CD4-positive, alpha-beta T cell (primary cell): ENCODE measurements at regions not wholly inside any gene's neighbourhood (a gene's known extent, or its start where the extent isn't known, plus 50 kb on each side); places are given as distances from the start of the nearest gene placed in this dataset.

Source experiments
- ATAC-seq: fragments of 200-7000 bp; cut with Tn5 transposase; one replicate; pipeline ENCODE4 v1.10.0; 2022; ENCODE audit warnings: mild to moderate bottlenecking; ENCODE audit not compliant: poor library complexity
- CTCF ChIA-PET: fragments of 350-600 bp; sonication (Branson Sonifier 250); formaldehyde crosslinking; loops from one replicate; lab custom pipeline; 2021; ENCODE audit warnings: antibody characterized with exemption, inconsistent platforms; lab: Charles Lee
- POLR2A ChIA-PET: fragments of 350-600 bp; sonication (Branson Sonifier 250); formaldehyde crosslinking; loops from one replicate; lab custom pipeline; 2021; ENCODE audit warnings: antibody characterized with exemption, inconsistent platforms; lab: Charles Lee
- DNase-seq, 14 experiments: peaks; one replicate each; pipeline ENCODE4 v3.0.0-alpha.2; 2013 to 2020; ENCODE audit warnings: mixed read lengths in 2 of 14
- H3K27ac ChIP-seq, 2 donors: one replicate each; pipeline versions ENCODE4 v1.5.1 to v1.7.0; 2013; ENCODE audit warnings: low read length in 2 of 2, low read depth in 1 of 2, mild to moderate bottlenecking in 1 of 2
- H3K27me3 ChIP-seq, 2 experiments: 1 replicate in 1 of 2; 2 replicates in 1 of 2; pipeline versions ENCODE4 v1.6.1 to v1.7.0; 2013; ENCODE audit warnings: low read length in 2 of 2, control low read depth in 1 of 2, mild to moderate bottlenecking in 1 of 2, moderate library complexity in 1 of 2; ENCODE audit not compliant: insufficient read depth in 2 of 2, control insufficient read depth in 1 of 2
- H3K36me3 ChIP-seq: one replicate; pipeline ENCODE4 v1.6.1; 2013; ENCODE audit warnings: low read length, control low read depth; ENCODE audit not compliant: insufficient read depth
- H3K4me1 ChIP-seq: one replicate; pipeline ENCODE4 v1.6.1; 2013; ENCODE audit warnings: low read length, control low read depth; ENCODE audit not compliant: insufficient read depth
- H3K4me3 ChIP-seq: one replicate; pipeline ENCODE4 v1.5.1; 2013; ENCODE audit warnings: mild to moderate bottlenecking, low read length, moderate library complexity
- H3K9me3 ChIP-seq, 2 experiments: 1 replicate in 1 of 2; 2 replicates in 1 of 2; pipeline versions ENCODE4 v1.6.1 to v1.7.0; 2013; ENCODE audit warnings: low read length in 2 of 2, mild to moderate bottlenecking in 2 of 2, control low read depth in 1 of 2, moderate library complexity in 1 of 2; ENCODE audit not compliant: control insufficient read depth in 1 of 2, insufficient read depth in 1 of 2
- H3K27ac Mint-ChIP-seq: one replicate; pipeline ENCODE4 v1.8.0; 2020; ENCODE audit warnings: mixed read lengths
- H3K27me3 Mint-ChIP-seq: one replicate; pipeline ENCODE4 v1.8.0; 2021; ENCODE audit warnings: mixed read lengths
- H3K36me3 Mint-ChIP-seq: one replicate; pipeline ENCODE4 v1.8.0; 2021; ENCODE audit warnings: low read depth, mixed read lengths
- H3K4me1 Mint-ChIP-seq: one replicate; pipeline ENCODE4 v1.8.0; 2021; ENCODE audit warnings: low read depth, mixed read lengths
- H3K4me3 Mint-ChIP-seq: one replicate; pipeline ENCODE4 v1.8.0; 2020; ENCODE audit warnings: mild to moderate bottlenecking, mixed read lengths
- H3K9me3 Mint-ChIP-seq: one replicate; pipeline ENCODE4 v1.8.0; 2020; ENCODE audit warnings: mixed read lengths
- intact Hi-C, 2 experiments: fragments of 100-400 bp; cut with DNase I in 1 of 2; cut with micrococcal nuclease in 1 of 2; formaldehyde crosslinking; loops; one replicate each; pipeline versions ENCODE4 v1.15.1 to v1.9.0; 2023 to 2025; cut with DNase I, micrococcal nuclease
- TF ChIP-seq, protein P1 (sequence below): fragments of 200-600 bp; IDR thresholded peaks from one replicate; pipeline ENCODE4 v1.8.0; 2022; ENCODE audit warnings: antibody characterized with exemption, mild to moderate bottlenecking

DNA sequence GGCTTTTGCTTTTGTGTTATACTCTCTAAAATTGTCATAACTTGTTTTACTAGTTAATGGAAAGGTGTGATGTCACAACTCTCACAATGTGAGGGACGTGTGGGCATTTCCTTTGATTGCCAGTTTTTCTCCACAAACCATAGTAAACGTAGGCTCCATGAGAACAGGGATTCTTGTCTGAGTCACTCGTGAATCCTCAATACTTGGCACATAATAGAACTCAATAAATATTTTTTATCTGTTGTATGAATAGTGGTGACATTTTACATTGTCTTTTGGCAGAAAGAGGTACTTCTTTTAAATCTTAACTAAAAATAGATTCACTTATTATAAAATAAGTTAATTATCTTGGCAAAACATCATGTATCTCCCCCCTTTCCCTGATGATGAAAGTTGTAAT lies 69.0 kb upstream of the CNKSR3 start:
- no peaks in the 10 kb centered on the region for H3K27me3 ChIP-seq
- POLR2A ChIA-PET = no interaction called here
- H3K27me3 Mint-ChIP-seq = no peaks in the 10 kb centered on the region
- no peaks in the 10 kb centered on the region for H3K36me3 Mint-ChIP-seq
- no peak overlapping the region for H3K27ac ChIP-seq
- no peaks in the 10 kb centered on the region for H3K9me3 Mint-ChIP-seq
- CTCF ChIA-PET = no interaction called here
- no peak for ATAC-seq
- no peaks in the 10 kb centered on the region for H3K9me3 ChIP-seq
- DNase-seq = no peak
- intact Hi-C loops = no loop called here
- TF ChIP-seq, protein P1, sequence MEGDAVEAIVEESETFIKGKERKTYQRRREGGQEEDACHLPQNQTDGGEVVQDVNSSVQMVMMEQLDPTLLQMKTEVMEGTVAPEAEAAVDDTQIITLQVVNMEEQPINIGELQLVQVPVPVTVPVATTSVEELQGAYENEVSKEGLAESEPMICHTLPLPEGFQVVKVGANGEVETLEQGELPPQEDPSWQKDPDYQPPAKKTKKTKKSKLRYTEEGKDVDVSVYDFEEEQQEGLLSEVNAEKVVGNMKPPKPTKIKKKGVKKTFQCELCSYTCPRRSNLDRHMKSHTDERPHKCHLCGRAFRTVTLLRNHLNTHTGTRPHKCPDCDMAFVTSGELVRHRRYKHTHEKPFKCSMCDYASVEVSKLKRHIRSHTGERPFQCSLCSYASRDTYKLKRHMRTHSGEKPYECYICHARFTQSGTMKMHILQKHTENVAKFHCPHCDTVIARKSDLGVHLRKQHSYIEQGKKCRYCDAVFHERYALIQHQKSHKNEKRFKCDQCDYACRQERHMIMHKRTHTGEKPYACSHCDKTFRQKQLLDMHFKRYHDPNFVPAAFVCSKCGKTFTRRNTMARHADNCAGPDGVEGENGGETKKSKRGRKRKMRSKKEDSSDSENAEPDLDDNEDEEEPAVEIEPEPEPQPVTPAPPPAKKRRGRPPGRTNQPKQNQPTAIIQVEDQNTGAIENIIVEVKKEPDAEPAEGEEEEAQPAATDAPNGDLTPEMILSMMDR = no peak
- no peaks in the 10 kb centered on the region for H3K4me1 Mint-ChIP-seq
- no peak overlapping the region for H3K27ac Mint-ChIP-seq
- H3K4me3 ChIP-seq = no peak overlapping the region
- H3K4me3 Mint-ChIP-seq = no peak overlapping the region
- no peaks in the 10 kb centered on the region for H3K36me3 ChIP-seq
- H3K4me1 ChIP-seq = no peaks in the 10 kb centered on the region

DNA sequence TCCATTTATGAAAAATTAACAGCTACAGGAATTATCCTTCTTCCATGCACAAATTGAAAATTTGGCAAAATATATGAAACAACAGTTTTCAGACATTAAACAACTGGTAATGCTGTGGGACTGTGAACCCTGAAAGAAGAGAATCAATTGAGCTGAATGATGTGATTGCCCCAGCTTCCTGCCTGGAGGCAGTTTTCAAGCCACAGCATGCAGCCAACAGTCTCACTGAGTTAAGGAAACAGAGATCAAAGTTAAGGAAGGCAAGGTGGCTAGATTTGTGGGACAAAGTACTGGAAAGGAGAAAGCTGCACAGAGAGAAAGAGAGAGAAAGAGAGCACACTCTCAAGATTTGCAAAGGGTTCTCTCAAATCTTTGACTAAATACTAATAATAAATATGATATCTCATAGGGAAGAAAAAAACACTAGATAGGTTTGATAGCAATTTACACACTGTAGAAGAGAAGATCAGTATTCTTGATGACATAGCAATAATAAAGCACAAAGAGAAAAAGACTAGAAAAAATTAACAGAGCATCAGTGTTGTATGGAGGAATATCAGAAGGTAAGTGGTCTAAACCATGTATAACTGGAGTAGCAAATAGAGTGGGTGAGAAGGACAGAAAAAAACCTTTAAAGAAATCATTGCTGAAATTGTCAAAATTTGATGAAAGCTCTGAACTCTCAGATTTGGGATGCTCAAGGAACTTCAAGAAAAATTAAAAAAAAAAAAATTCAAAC lies 70.1 kb upstream of the CNKSR3 start:
- ATAC-seq (no peak), DNase-seq (no peak)
- Mint-ChIP-seq H3K9me3 (no peaks in the 10 kb centered on the region), H3K27ac (no peak overlapping the region), H3K4me1 (no peaks in the 10 kb centered on the region), H3K27me3 (no peaks in the 10 kb centered on the region), H3K4me3 (no peak overlapping the region), H3K36me3 (no peaks in the 10 kb centered on the region)
- no peaks in the 10 kb centered on the region for H3K4me1 ChIP-seq
- intact Hi-C loops = no loop called here
- H3K9me3 ChIP-seq = no peaks in the 10 kb centered on the region
- H3K27ac ChIP-seq = no peak overlapping the region
- no peaks in the 10 kb centered on the region for H3K27me3 ChIP-seq
- TF ChIP-seq, protein P1 = no peak
- CTCF ChIA-PET = no interaction called here
- H3K36me3 ChIP-seq = no peaks in the 10 kb centered on the region
- POLR2A ChIA-PET = no interaction called here
- H3K4me3 ChIP-seq = no peak overlapping the region

DNA sequence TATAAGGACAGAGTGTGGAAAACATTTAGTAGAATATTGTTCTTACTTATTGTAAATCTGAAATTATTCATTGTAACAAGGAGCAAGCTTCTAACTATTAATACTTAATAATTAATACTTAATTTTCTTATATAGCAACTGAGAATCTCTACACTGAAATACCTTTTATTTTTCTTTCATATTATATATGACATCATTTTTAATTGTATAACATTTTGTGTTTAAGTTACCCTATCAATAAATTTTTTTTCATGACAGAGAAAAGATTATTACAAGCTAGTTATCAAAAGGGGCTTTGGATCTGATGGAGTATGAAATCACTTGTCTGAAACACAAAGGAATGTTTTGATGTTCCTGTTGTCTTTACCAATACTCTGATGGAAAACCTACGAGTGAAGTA lies 72.2 kb upstream of the CNKSR3 start:
- Histone ChIP-seq H3K27ac (no peak overlapping the region), H3K36me3 (no peaks in the 10 kb centered on the region), H3K9me3 (no peaks in the 10 kb centered on the region), H3K4me1 (no peaks in the 10 kb centered on the region), H3K4me3 (no peak overlapping the region), H3K27me3 (no peaks in the 10 kb centered on the region)
- Mint-ChIP-seq H3K4me3 (no peak overlapping the region), H3K36me3 (no peaks in the 10 kb centered on the region), H3K27ac (no peak overlapping the region), H3K27me3 (no peaks in the 10 kb centered on the region), H3K4me1 (no peaks in the 10 kb centered on the region), H3K9me3 (no peaks in the 10 kb centered on the region)
- POLR2A ChIA-PET = no interaction called here
- CTCF ChIA-PET = no interaction called here
- intact Hi-C loops = no loop called here
- DNase-seq (no peak), ATAC-seq (no peak)
- TF ChIP-seq, protein P1 = no peak
